Natural killer cell (primary cell): ENCODE measurements at regions not wholly inside any gene's neighbourhood (a gene's known extent, or its start where the extent isn't known, plus 50 kb on each side); places are given as distances from the start of the nearest gene placed in this dataset.

Source experiments
- ATAC-seq, 3 donors: fragments of 150-1000 bp in 2 of 3; fragments of 200-7000 bp in 1 of 3; cut with Tn5 transposase; 1 replicate in 1 of 3; 2 replicates in 2 of 3; pipeline ENCODE4 v1.10.0; 2021; ENCODE audit warnings: mild to moderate bottlenecking in 2 of 3, moderate library complexity in 2 of 3
- DNase-seq, 2 donors: peaks; one replicate each; pipeline versions ENCODE4 v3.0.0 to v3.0.0-alpha.2; 2013 to 2021; ENCODE audit warnings: mixed read lengths in 1 of 2
- H3K27ac ChIP-seq: one replicate; pipeline ENCODE4 v1.5.1; 2013; ENCODE audit warnings: mild to moderate bottlenecking, low read length
- H3K27me3 ChIP-seq: one replicate; pipeline ENCODE4 v1.6.1; 2013; ENCODE audit warnings: low read length; ENCODE audit not compliant: control insufficient read depth, insufficient read depth
- H3K36me3 ChIP-seq: one replicate; pipeline ENCODE4 v1.6.1; 2013; ENCODE audit warnings: low read length; ENCODE audit not compliant: control insufficient read depth, insufficient read depth
- H3K4me1 ChIP-seq: one replicate; pipeline ENCODE4 v1.6.1; 2013; ENCODE audit warnings: low read length; ENCODE audit not compliant: control insufficient read depth, insufficient read depth
- H3K4me3 ChIP-seq: one replicate; pipeline ENCODE4 v1.5.1; 2013; ENCODE audit warnings: low read length
- H3K9me3 ChIP-seq: one replicate; pipeline ENCODE4 v1.6.1; 2013; ENCODE audit warnings: low read length; ENCODE audit not compliant: control insufficient read depth, insufficient read depth
- H3K27ac Mint-ChIP-seq, 2 donors: one replicate each; pipeline ENCODE4 v1.8.0; 2022; ENCODE audit warnings: mild to moderate bottlenecking in 2 of 2, mixed read lengths in 2 of 2, moderate library complexity in 1 of 2
- H3K27me3 Mint-ChIP-seq, 2 donors: one replicate each; pipeline ENCODE4 v1.8.0; 2022; ENCODE audit warnings: low read depth in 2 of 2, mixed read lengths in 2 of 2
- H3K36me3 Mint-ChIP-seq: one replicate; pipeline ENCODE4 v1.8.0; 2022; ENCODE audit warnings: mixed read lengths
- H3K4me1 Mint-ChIP-seq, 2 donors: one replicate each; pipeline ENCODE4 v1.8.0; 2022; ENCODE audit warnings: mixed read lengths in 2 of 2
- H3K4me3 Mint-ChIP-seq: one replicate; pipeline ENCODE4 v1.8.0; 2022; ENCODE audit warnings: mild to moderate bottlenecking, moderate library complexity, mixed read lengths
- H3K9me3 Mint-ChIP-seq, 2 donors: one replicate each; pipeline ENCODE4 v1.8.0; 2022; ENCODE audit warnings: mixed read lengths in 2 of 2
- CTCF ChIP-seq: fragments of 200-600 bp; IDR thresholded peaks from one replicate; pipeline ENCODE4 v1.8.0; 2022; ENCODE audit warnings: antibody characterized with exemption
- WGBS: methylation state at CpG from one replicate; pipeline ENCODE4 v1.1.7; 2013; ENCODE audit warnings: missing lambda C conversion rate; ENCODE audit not compliant: insufficient coverage; 5-methylcytosine and 5-hydroxymethylcytosine counted together
- intact Hi-C: fragments of 100-400 bp; cut with micrococcal nuclease; formaldehyde crosslinking; loops from one replicate; pipeline ENCODE4 v1.14.2; 2022

- H3K9me3 ChIP-seq: no peaks in the 10 kb centered on the region
- H3K36me3 ChIP-seq: no peaks in the 10 kb centered on the region
- intact Hi-C loops: no loop called here
- Mint-ChIP-seq H3K9me3 (peaks cover 13 to 20% of the 10 kb centered on the region in 2 donors), H3K4me3 (no peak overlapping the region), H3K36me3 (peaks cover 5% of the 10 kb centered on the region), H3K27ac (no peak overlapping the region), H3K27me3 (no peaks in the 10 kb centered on the region), H3K4me1 (no peaks in the 10 kb centered on the region)
- DNase-seq (no peak), ATAC-seq (no peak)
- H3K27me3 ChIP-seq: no peaks in the 10 kb centered on the region
- no peak for TF ChIP-seq CTCF
- H3K27ac ChIP-seq: no peak overlapping the region
- H3K4me1 ChIP-seq: no peaks in the 10 kb centered on the region
- no CpG with 5 or more reads among the region's 1 CpG for WGBS
- H3K4me3 ChIP-seq: no peak overlapping the region
Measured at GRCh38 chr4:45099471-45099870, 373.1 kb upstream of the GNPDA2 start.

DNA sequence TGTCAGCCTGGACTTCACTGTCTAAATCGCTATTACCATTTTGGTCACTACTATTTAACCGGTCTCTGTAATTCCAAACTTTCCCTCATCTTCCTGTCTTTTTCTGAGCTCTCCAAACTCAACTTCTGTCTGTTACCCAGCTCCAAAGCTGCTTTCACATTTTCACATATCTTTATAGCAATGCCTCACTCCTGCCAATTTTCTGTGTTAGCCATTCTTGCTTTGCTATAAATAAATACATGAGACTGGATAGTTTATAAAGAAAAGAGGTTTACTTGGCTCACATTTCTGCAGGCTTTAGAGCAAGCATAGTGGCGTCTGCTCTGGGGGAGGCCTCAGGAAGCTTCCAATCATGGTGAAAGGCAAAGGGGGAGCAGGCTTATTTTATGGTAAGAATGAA, 368.3 kb upstream of the GNPDA2 start:
- peaks cover 17 to 21% of the 10 kb centered on the region in 2 donors for H3K9me3 Mint-ChIP-seq
- H3K4me3 ChIP-seq: no peak overlapping the region
- H3K36me3 ChIP-seq: no peaks in the 10 kb centered on the region
- no peak overlapping the region for H3K4me3 Mint-ChIP-seq
- no peak overlapping the region for H3K27ac Mint-ChIP-seq
- H3K27me3 ChIP-seq: no peaks in the 10 kb centered on the region
- DNase-seq: no peak
- no peaks in the 10 kb centered on the region for H3K4me1 Mint-ChIP-seq
- H3K36me3 Mint-ChIP-seq: peaks cover 14% of the 10 kb centered on the region
- ATAC-seq: no peak
- peaks cover 8% of the 10 kb centered on the region for H3K9me3 ChIP-seq
- intact Hi-C loops: no loop called here
- TF ChIP-seq CTCF: no peak
- H3K27ac ChIP-seq: no peak overlapping the region
- H3K27me3 Mint-ChIP-seq: no peaks in the 10 kb centered on the region
- WGBS: 89% methylated on average over 3 of the region's 3 CpGs
- no peaks in the 10 kb centered on the region for H3K4me1 ChIP-seq

DNA sequence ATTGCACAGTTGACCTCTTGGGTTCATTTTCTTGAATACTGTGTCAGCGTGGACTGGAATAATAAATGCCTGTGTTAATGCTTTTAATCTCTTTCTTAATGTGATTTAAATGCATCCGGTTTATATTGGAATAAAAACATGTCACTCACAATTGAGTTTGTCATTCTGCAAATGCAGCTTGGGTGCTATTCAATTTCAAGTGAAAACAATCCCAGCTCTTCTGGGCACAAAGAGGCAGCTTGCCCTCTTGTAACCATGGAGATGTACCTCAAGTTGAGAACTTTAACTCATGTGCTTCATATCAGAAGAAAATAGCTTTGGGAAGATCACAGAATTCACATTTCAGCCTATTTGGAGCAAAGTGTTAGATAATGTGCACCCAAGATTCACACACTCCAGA, 355.7 kb upstream of the GNPDA2 start:
- Histone ChIP-seq H3K27ac (no peak overlapping the region), H3K36me3 (no peaks in the 10 kb centered on the region), H3K9me3 (no peaks in the 10 kb centered on the region), H3K4me3 (no peak overlapping the region), H3K27me3 (no peaks in the 10 kb centered on the region), H3K4me1 (no peaks in the 10 kb centered on the region)
- DNase-seq (no peak), ATAC-seq (no peak)
- intact Hi-C loops: no loop called here
- Mint-ChIP-seq H3K36me3 (peaks cover 18% of the 10 kb centered on the region), H3K27me3 (no peaks in the 10 kb centered on the region), H3K4me3 (no peak overlapping the region), H3K27ac (no peak overlapping the region), H3K9me3 (peaks cover 22 to 26% of the 10 kb centered on the region in 2 donors), H3K4me1 (no peaks in the 10 kb centered on the region)
- no peak for TF ChIP-seq CTCF
- WGBS: 100% methylated on average over 2 of the region's 2 CpGs

GRCh38 chr4:45079616-45080015, 353.3 kb upstream of the GNPDA2 start:
- WGBS: no CpG with 5 or more reads among the region's 1 CpG
- TF ChIP-seq CTCF: no peak
- intact Hi-C loops: no loop called here
- Mint-ChIP-seq H3K27me3 (no peaks in the 10 kb centered on the region), H3K4me1 (no peaks in the 10 kb centered on the region), H3K27ac (no peak overlapping the region), H3K4me3 (no peak overlapping the region), H3K9me3 (peaks cover 15 to 20% of the 10 kb centered on the region in 2 donors), H3K36me3 (peaks cover 18% of the 10 kb centered on the region)
- no peaks in the 10 kb centered on the region for H3K36me3 ChIP-seq
- H3K4me1 ChIP-seq: no peaks in the 10 kb centered on the region
- ATAC-seq (no peak), DNase-seq (no peak)
- H3K27ac ChIP-seq: no peak overlapping the region
- no peaks in the 10 kb centered on the region for H3K9me3 ChIP-seq
- H3K4me3 ChIP-seq: no peak overlapping the region
- no peaks in the 10 kb centered on the region for H3K27me3 ChIP-seq
